ENCODE measurements at regions not wholly inside any gene's neighbourhood (a gene's known extent, or its start where the extent isn't known, plus 50 kb on each side); places are given as distances from the start of the nearest gene placed in this dataset.

- TF ChIP-seq, protein P1, sequence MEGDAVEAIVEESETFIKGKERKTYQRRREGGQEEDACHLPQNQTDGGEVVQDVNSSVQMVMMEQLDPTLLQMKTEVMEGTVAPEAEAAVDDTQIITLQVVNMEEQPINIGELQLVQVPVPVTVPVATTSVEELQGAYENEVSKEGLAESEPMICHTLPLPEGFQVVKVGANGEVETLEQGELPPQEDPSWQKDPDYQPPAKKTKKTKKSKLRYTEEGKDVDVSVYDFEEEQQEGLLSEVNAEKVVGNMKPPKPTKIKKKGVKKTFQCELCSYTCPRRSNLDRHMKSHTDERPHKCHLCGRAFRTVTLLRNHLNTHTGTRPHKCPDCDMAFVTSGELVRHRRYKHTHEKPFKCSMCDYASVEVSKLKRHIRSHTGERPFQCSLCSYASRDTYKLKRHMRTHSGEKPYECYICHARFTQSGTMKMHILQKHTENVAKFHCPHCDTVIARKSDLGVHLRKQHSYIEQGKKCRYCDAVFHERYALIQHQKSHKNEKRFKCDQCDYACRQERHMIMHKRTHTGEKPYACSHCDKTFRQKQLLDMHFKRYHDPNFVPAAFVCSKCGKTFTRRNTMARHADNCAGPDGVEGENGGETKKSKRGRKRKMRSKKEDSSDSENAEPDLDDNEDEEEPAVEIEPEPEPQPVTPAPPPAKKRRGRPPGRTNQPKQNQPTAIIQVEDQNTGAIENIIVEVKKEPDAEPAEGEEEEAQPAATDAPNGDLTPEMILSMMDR (IDR thresholded peaks at IDR 0.05) = no peak
- TF ChIP-seq EZH2 (IDR thresholded peaks at IDR 0.05) (no peak), EZH2phosphoT487 (IDR thresholded peaks at IDR 0.05) (no peak)
Observed at GRCh38 chr10:76786504-76787072, 851.0 kb downstream of the KCNMA1 start.
